ENCODE measurements at regions not wholly inside any gene's neighbourhood (a gene's known extent, or its start where the extent isn't known, plus 50 kb on each side); places are given as distances from the start of the nearest gene placed in this dataset.

GRCh38 chrX:145464650-145465049 is 217.3 kb downstream of the SPANXN1 start:
- H3K4me3 ChIP-seq, result no peak overlapping the region
- no peaks in the 10 kb centered on the region for H3K27me3 ChIP-seq
- intact Hi-C loops (cut with DNase I), result no loop called here
- H3K9me3 ChIP-seq, result no peaks in the 10 kb centered on the region
- no peak for DNase-seq
- no peaks in the 10 kb centered on the region for H3K4me1 ChIP-seq
- H3K36me3 ChIP-seq, result no peaks in the 10 kb centered on the region
- H3K27ac ChIP-seq, result no peak overlapping the region
- TF ChIP-seq CTCF (IDR thresholded peaks at IDR 0.05), result no peak
- TF ChIP-seq POLR2A (IDR thresholded peaks at IDR 0.05), result no peak
- 48 to 96% methylated on average over 3 of the region's 3 CpGs for WGBS, 2 donors

GRCh38 chrX:145475725-145476124 is 228.4 kb downstream of the SPANXN1 start:
- intact Hi-C loops (cut with DNase I), result no loop called here
- Histone ChIP-seq H3K27ac (no peak overlapping the region), H3K9me3 (no peaks in the 10 kb centered on the region), H3K4me1 (no peaks in the 10 kb centered on the region), H3K36me3 (no peaks in the 10 kb centered on the region), H3K4me3 (no peak overlapping the region), H3K27me3 (no peaks in the 10 kb centered on the region)
- 53 to 59% methylated on average over 7 of the region's 7 CpGs for WGBS, 2 donors
- TF ChIP-seq POLR2A (IDR thresholded peaks at IDR 0.05) (no peak), CTCF (IDR thresholded peaks at IDR 0.05) (no peak)
- no peak for DNase-seq

- no peak for DNase-seq
- Histone ChIP-seq H3K9me3 (no peaks in the 10 kb centered on the region), H3K4me3 (no peak overlapping the region), H3K4me1 (no peaks in the 10 kb centered on the region), H3K36me3 (no peaks in the 10 kb centered on the region), H3K27ac (no peak overlapping the region), H3K27me3 (no peaks in the 10 kb centered on the region)
- TF ChIP-seq POLR2A (IDR thresholded peaks at IDR 0.05) (no peak), CTCF (IDR thresholded peaks at IDR 0.05) (no peak)
- intact Hi-C loops (cut with DNase I), result no loop called here
These were observed 237.4 kb downstream of the SPANXN1 start for GRCh38 chrX:145484740-145485139.

GRCh38 chrX:145502670-145503069 is 255.4 kb downstream of the SPANXN1 start:
- no peak for TF ChIP-seq CTCF (IDR thresholded peaks at IDR 0.05)
- TF ChIP-seq POLR2A (IDR thresholded peaks at IDR 0.05), result no peak
- 42% methylated on average over 4 of the region's 4 CpGs; no CpG with 5 or more reads in 1 of the 2 donors for WGBS, 2 donors

GRCh38 chrX:145506214-145506613 is 258.9 kb downstream of the SPANXN1 start:
- TF ChIP-seq CTCF (IDR thresholded peaks at IDR 0.05) (no peak), POLR2A (IDR thresholded peaks at IDR 0.05) (no peak)
- Histone ChIP-seq H3K4me1 (no peaks in the 10 kb centered on the region), H3K36me3 (no peaks in the 10 kb centered on the region), H3K27ac (no peak overlapping the region), H3K4me3 (no peak overlapping the region), H3K9me3 (peaks cover 0 to 3% (median 0%) of the 10 kb centered on the region in 3 donors), H3K27me3 (no peaks in the 10 kb centered on the region)
- WGBS, 2 donors, result 49 to 58% methylated on average over 5 of the region's 5 CpGs
- DNase-seq, result no peak
- intact Hi-C loops (cut with DNase I), result no loop called here

More at GRCh38 chrX:145502670-145503069, 255.4 kb downstream of the SPANXN1 start:
- Histone ChIP-seq H3K36me3 (no peaks in the 10 kb centered on the region), H3K27ac (no peak overlapping the region), H3K27me3 (no peaks in the 10 kb centered on the region), H3K4me1 (no peaks in the 10 kb centered on the region), H3K4me3 (no peak overlapping the region), H3K9me3 (no peaks in the 10 kb centered on the region)
- no peak for DNase-seq
- intact Hi-C loops (cut with DNase I), result no loop called here

Measured in esophagus squamous epithelium (tissue), 5 donors.